CD4-positive, alpha-beta T cell (primary cell): ENCODE measurements at regions not wholly inside any gene's neighbourhood (a gene's known extent, or its start where the extent isn't known, plus 50 kb on each side); places are given as distances from the start of the nearest gene placed in this dataset.

Experiments
- ATAC-seq: fragments of 200-7000 bp; cut with Tn5 transposase; one replicate; pipeline ENCODE4 v1.10.0; 2022; ENCODE audit warnings: mild to moderate bottlenecking; ENCODE audit not compliant: poor library complexity
- CTCF ChIA-PET: fragments of 350-600 bp; sonication (Branson Sonifier 250); formaldehyde crosslinking; loops from one replicate; lab custom pipeline; 2021; ENCODE audit warnings: antibody characterized with exemption, inconsistent platforms; lab: Charles Lee
- POLR2A ChIA-PET: fragments of 350-600 bp; sonication (Branson Sonifier 250); formaldehyde crosslinking; loops from one replicate; lab custom pipeline; 2021; ENCODE audit warnings: antibody characterized with exemption, inconsistent platforms; lab: Charles Lee
- DNase-seq, 14 experiments: peaks; one replicate each; pipeline ENCODE4 v3.0.0-alpha.2; 2013 to 2020; ENCODE audit warnings: mixed read lengths in 2 of 14
- H3K27ac ChIP-seq, 2 donors: one replicate each; pipeline versions ENCODE4 v1.5.1 to v1.7.0; 2013; ENCODE audit warnings: low read length in 2 of 2, low read depth in 1 of 2, mild to moderate bottlenecking in 1 of 2
- H3K27me3 ChIP-seq, 2 experiments: 1 replicate in 1 of 2; 2 replicates in 1 of 2; pipeline versions ENCODE4 v1.6.1 to v1.7.0; 2013; ENCODE audit warnings: low read length in 2 of 2, control low read depth in 1 of 2, mild to moderate bottlenecking in 1 of 2, moderate library complexity in 1 of 2; ENCODE audit not compliant: insufficient read depth in 2 of 2, control insufficient read depth in 1 of 2
- H3K36me3 ChIP-seq: one replicate; pipeline ENCODE4 v1.6.1; 2013; ENCODE audit warnings: low read length, control low read depth; ENCODE audit not compliant: insufficient read depth
- H3K4me1 ChIP-seq: one replicate; pipeline ENCODE4 v1.6.1; 2013; ENCODE audit warnings: low read length, control low read depth; ENCODE audit not compliant: insufficient read depth
- H3K4me3 ChIP-seq: one replicate; pipeline ENCODE4 v1.5.1; 2013; ENCODE audit warnings: mild to moderate bottlenecking, low read length, moderate library complexity
- H3K9me3 ChIP-seq, 2 experiments: 1 replicate in 1 of 2; 2 replicates in 1 of 2; pipeline versions ENCODE4 v1.6.1 to v1.7.0; 2013; ENCODE audit warnings: low read length in 2 of 2, mild to moderate bottlenecking in 2 of 2, control low read depth in 1 of 2, moderate library complexity in 1 of 2; ENCODE audit not compliant: control insufficient read depth in 1 of 2, insufficient read depth in 1 of 2
- H3K27ac Mint-ChIP-seq: one replicate; pipeline ENCODE4 v1.8.0; 2020; ENCODE audit warnings: mixed read lengths
- H3K27me3 Mint-ChIP-seq: one replicate; pipeline ENCODE4 v1.8.0; 2021; ENCODE audit warnings: mixed read lengths
- H3K36me3 Mint-ChIP-seq: one replicate; pipeline ENCODE4 v1.8.0; 2021; ENCODE audit warnings: low read depth, mixed read lengths
- H3K4me1 Mint-ChIP-seq: one replicate; pipeline ENCODE4 v1.8.0; 2021; ENCODE audit warnings: low read depth, mixed read lengths
- H3K4me3 Mint-ChIP-seq: one replicate; pipeline ENCODE4 v1.8.0; 2020; ENCODE audit warnings: mild to moderate bottlenecking, mixed read lengths
- H3K9me3 Mint-ChIP-seq: one replicate; pipeline ENCODE4 v1.8.0; 2020; ENCODE audit warnings: mixed read lengths
- CTCF ChIP-seq: fragments of 200-600 bp; IDR thresholded peaks from one replicate; pipeline ENCODE4 v1.8.0; 2022; ENCODE audit warnings: antibody characterized with exemption, mild to moderate bottlenecking
- intact Hi-C, 2 experiments: fragments of 100-400 bp; cut with DNase I in 1 of 2; cut with micrococcal nuclease in 1 of 2; formaldehyde crosslinking; loops; one replicate each; pipeline versions ENCODE4 v1.15.1 to v1.9.0; 2023 to 2025; cut with DNase I, micrococcal nuclease

GRCh38 chr12:89845767-89846166, 137.1 kb upstream of the ATP2B1 start:
- no peak overlapping the region for H3K27ac Mint-ChIP-seq
- no peaks in the 10 kb centered on the region for H3K9me3 ChIP-seq
- H3K4me3 Mint-ChIP-seq, result no peak overlapping the region
- ATAC-seq, result no peak
- POLR2A ChIA-PET, result no interaction called here
- no peaks in the 10 kb centered on the region for H3K36me3 ChIP-seq
- DNase-seq, result no peak
- no peak for TF ChIP-seq CTCF
- no peak overlapping the region for H3K27ac ChIP-seq
- H3K4me3 ChIP-seq, result no peak overlapping the region
- H3K9me3 Mint-ChIP-seq, result no peaks in the 10 kb centered on the region
- H3K27me3 Mint-ChIP-seq, result no peaks in the 10 kb centered on the region
- no peaks in the 10 kb centered on the region for H3K36me3 Mint-ChIP-seq
- intact Hi-C loops, result no loop called here
- H3K4me1 ChIP-seq, result no peaks in the 10 kb centered on the region
- no peaks in the 10 kb centered on the region for H3K27me3 ChIP-seq
- CTCF ChIA-PET, result no interaction called here
- H3K4me1 Mint-ChIP-seq, result no peaks in the 10 kb centered on the region

GRCh38 chr12:89845366-89845765, 136.7 kb upstream of the ATP2B1 start:
- ATAC-seq (no peak), DNase-seq (no peak)
- no peaks in the 10 kb centered on the region for H3K36me3 ChIP-seq
- H3K4me1 ChIP-seq, result no peaks in the 10 kb centered on the region
- Mint-ChIP-seq H3K27me3 (no peaks in the 10 kb centered on the region), H3K27ac (no peak overlapping the region), H3K9me3 (no peaks in the 10 kb centered on the region), H3K36me3 (no peaks in the 10 kb centered on the region), H3K4me3 (no peak overlapping the region), H3K4me1 (no peaks in the 10 kb centered on the region)
- no peak overlapping the region for H3K4me3 ChIP-seq
- POLR2A ChIA-PET, result no interaction called here
- CTCF ChIA-PET, result no interaction called here
- intact Hi-C loops, result no loop called here
- TF ChIP-seq CTCF, result no peak
- H3K27me3 ChIP-seq, result no peaks in the 10 kb centered on the region
- no peak overlapping the region for H3K27ac ChIP-seq
- H3K9me3 ChIP-seq, result no peaks in the 10 kb centered on the region

GRCh38 chr12:89844539-89844938, 135.9 kb upstream of the ATP2B1 start:
- intact Hi-C loops, result no loop called here
- DNase-seq (no peak), ATAC-seq (no peak)
- no peaks in the 10 kb centered on the region for H3K36me3 Mint-ChIP-seq
- H3K9me3 ChIP-seq, result no peaks in the 10 kb centered on the region
- CTCF ChIA-PET, result no interaction called here
- no peak overlapping the region for H3K27ac ChIP-seq
- no peaks in the 10 kb centered on the region for H3K9me3 Mint-ChIP-seq
- H3K27me3 Mint-ChIP-seq, result no peaks in the 10 kb centered on the region
- H3K4me1 ChIP-seq, result no peaks in the 10 kb centered on the region
- no peak for TF ChIP-seq CTCF
- POLR2A ChIA-PET, result no interaction called here
- no peak overlapping the region for H3K4me3 Mint-ChIP-seq
- no peaks in the 10 kb centered on the region for H3K27me3 ChIP-seq
- no peak overlapping the region for H3K27ac Mint-ChIP-seq
- H3K36me3 ChIP-seq, result no peaks in the 10 kb centered on the region
- H3K4me1 Mint-ChIP-seq, result peaks cover 3% of the 10 kb centered on the region
- no peak overlapping the region for H3K4me3 ChIP-seq
